BE2C (cell line): ENCODE measurements at regions not wholly inside any gene's neighbourhood (a gene's known extent, or its start where the extent isn't known, plus 50 kb on each side); places are given as distances from the start of the nearest gene placed in this dataset.

Experiments used
- DNase-seq: peaks from one replicate; pipeline ENCODE4 v3.0.0-alpha.2; 2020
- H3K27me3 ChIP-seq: fragments of 250-450 bp; sonication (Bioruptor Pico); 2 replicates; pipeline ENCODE4 v1.5.1; 2020; ENCODE audit warnings: mild to moderate bottlenecking
- H3K36me3 ChIP-seq: fragments of 250-450 bp; sonication (Bioruptor Pico); 2 replicates; pipeline ENCODE4 v1.5.1; 2020; ENCODE audit warnings: mild to moderate bottlenecking
- H3K4me1 ChIP-seq: fragments of 250-450 bp; sonication (Bioruptor Pico); 2 replicates; pipeline ENCODE4 v1.5.1; 2020
- H3K4me3 ChIP-seq: 2 replicates; pipeline ENCODE4 v1.5.1; 2011; ENCODE audit warnings: low read depth, low read length
- H3K9me3 ChIP-seq: fragments of 250-450 bp; sonication (Bioruptor Pico); 2 replicates; pipeline ENCODE4 v1.5.1; 2020
- TF ChIP-seq, protein P1 (sequence below): IDR thresholded peaks from 2 replicates; pipeline ENCODE4 v1.5.1; 2012; ENCODE audit warnings: mild to moderate bottlenecking, low read depth, low read length

DNA sequence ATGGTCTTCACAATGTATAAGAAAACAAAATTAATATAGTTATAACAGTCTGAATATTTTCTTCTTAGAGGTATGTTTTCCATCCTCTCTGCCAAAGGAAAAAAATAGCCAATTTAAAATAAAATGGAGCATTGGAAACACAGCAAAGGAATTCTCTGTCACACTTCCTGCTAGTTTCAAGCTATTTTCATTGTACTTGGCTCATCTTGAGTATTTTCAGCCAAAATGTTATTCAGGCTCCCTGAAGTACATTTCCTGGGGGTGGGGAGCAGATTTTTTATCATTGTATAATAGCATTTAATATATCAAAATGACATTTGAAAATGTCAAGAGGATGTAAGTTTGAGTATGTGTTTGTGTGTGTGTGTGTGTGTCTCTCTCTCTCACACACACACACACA lies 463.6 kb upstream of the REG3G start:
- Histone ChIP-seq H3K4me3 (no peak overlapping the region), H3K36me3 (no peaks in the 10 kb centered on the region), H3K27me3 (no peaks in the 10 kb centered on the region), H3K4me1 (no peaks in the 10 kb centered on the region), H3K9me3 (no peaks in the 10 kb centered on the region)
- DNase-seq, result no peak
- TF ChIP-seq, protein P1, sequence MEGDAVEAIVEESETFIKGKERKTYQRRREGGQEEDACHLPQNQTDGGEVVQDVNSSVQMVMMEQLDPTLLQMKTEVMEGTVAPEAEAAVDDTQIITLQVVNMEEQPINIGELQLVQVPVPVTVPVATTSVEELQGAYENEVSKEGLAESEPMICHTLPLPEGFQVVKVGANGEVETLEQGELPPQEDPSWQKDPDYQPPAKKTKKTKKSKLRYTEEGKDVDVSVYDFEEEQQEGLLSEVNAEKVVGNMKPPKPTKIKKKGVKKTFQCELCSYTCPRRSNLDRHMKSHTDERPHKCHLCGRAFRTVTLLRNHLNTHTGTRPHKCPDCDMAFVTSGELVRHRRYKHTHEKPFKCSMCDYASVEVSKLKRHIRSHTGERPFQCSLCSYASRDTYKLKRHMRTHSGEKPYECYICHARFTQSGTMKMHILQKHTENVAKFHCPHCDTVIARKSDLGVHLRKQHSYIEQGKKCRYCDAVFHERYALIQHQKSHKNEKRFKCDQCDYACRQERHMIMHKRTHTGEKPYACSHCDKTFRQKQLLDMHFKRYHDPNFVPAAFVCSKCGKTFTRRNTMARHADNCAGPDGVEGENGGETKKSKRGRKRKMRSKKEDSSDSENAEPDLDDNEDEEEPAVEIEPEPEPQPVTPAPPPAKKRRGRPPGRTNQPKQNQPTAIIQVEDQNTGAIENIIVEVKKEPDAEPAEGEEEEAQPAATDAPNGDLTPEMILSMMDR, result no peak

DNA sequence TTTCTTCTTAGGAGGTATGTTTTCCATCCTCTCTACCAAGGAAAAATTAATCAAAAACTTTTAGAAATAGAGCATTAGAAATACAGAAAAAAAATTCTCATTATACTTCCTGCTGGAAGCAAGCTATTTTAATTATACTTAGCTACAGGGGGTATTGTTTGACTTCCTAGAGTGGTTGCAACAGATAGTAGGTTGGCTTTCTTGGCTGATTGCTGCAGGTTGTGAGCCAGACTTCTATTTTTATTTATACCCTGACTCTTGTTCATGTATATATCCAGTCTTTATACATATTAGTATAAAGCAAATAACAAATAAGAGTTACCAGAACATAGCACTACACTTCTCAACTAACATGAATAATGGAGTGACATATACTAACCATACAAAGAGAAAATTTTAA lies 460.8 kb upstream of the REG3G start:
- Histone ChIP-seq H3K4me3 (no peak overlapping the region), H3K36me3 (no peaks in the 10 kb centered on the region), H3K27me3 (no peaks in the 10 kb centered on the region), H3K9me3 (no peaks in the 10 kb centered on the region), H3K4me1 (no peaks in the 10 kb centered on the region)
- no peak for DNase-seq
- TF ChIP-seq, protein P1, result no peak

DNA sequence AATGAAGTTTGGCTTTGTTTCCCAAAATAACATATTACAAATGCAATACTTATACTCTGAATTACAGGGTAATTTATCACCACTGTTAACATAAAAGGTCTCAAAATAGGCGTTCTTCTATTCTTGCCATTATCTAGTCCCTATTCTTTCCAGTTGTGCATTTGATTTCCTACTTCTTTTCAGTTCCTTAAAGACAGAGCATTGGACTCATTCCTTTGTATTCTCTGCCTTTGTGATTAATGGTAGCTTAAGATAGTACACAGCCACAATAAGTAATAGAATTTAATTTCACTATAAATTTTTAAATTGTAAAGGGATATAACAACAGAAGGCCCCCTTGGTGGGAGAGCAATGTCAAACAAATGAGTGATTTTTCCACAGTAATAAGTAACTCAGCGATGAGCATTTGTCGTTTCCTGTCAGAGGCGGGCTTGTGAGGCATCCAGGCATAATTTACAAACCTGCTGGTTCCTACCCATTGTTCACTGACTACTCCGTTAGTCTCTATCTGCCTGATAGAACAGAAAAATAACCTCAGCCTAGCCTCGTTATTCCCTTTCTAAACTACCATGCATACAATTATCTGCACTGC lies 456.6 kb upstream of the REG3G start:
- Histone ChIP-seq H3K27me3 (no peaks in the 10 kb centered on the region), H3K9me3 (no peaks in the 10 kb centered on the region), H3K4me1 (no peaks in the 10 kb centered on the region; the same call in 1 of the 2 replicates), H3K36me3 (no peaks in the 10 kb centered on the region), H3K4me3 (no peak overlapping the region)
- no peak for DNase-seq
- TF ChIP-seq, protein P1, result no peak

DNA sequence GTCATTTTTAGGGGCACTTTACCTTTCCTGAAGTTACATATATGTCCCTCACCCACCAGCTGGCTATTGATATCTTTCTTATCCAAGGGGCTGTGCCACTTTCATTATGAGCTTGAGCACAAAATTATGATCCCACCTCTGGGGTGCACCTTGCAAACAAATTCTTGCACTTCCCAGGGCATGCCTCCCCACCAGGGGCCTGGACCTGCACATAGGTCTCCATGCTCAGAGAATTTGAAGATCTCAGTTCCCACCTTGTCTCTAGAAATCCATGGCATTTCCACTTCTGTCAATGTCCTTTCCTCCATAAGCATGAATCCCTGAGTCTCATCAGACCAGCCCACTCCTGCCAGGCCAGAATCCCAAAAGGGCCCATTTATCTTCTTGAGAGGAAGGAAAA lies 449.1 kb upstream of the REG3G start:
- DNase-seq, result no peak
- TF ChIP-seq, protein P1, result no peak
- H3K36me3 ChIP-seq, result no peaks in the 10 kb centered on the region
- no peak overlapping the region for H3K4me3 ChIP-seq
- no peaks in the 10 kb centered on the region; the same call in 1 of the 2 replicates for H3K4me1 ChIP-seq
- H3K9me3 ChIP-seq, result no peaks in the 10 kb centered on the region
- H3K27me3 ChIP-seq, result no peaks in the 10 kb centered on the region

DNA sequence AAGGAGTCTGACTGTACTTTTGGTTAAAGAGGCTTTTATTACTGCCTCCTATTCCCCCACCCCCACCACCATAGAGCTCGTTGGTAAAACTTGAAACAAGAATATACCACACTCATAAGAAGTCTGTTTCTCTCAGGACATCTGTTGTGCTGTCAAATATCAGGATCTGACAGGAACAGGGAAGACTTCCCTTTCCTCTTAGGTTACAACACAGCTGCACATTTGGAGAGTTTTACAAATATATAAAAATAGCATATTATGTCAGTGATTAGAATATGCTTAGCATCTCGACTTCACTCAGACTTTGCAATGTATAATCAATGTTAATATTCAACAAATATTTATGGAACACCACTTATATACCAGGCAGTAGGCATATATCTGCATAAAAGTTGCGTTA lies 439.6 kb upstream of the REG3G start:
- H3K36me3 ChIP-seq, result no peaks in the 10 kb centered on the region
- TF ChIP-seq, protein P1, result no peak
- no peaks in the 10 kb centered on the region for H3K4me1 ChIP-seq
- H3K9me3 ChIP-seq, result no peaks in the 10 kb centered on the region
- no peak overlapping the region for H3K4me3 ChIP-seq
- no peak for DNase-seq
- no peaks in the 10 kb centered on the region for H3K27me3 ChIP-seq

DNA sequence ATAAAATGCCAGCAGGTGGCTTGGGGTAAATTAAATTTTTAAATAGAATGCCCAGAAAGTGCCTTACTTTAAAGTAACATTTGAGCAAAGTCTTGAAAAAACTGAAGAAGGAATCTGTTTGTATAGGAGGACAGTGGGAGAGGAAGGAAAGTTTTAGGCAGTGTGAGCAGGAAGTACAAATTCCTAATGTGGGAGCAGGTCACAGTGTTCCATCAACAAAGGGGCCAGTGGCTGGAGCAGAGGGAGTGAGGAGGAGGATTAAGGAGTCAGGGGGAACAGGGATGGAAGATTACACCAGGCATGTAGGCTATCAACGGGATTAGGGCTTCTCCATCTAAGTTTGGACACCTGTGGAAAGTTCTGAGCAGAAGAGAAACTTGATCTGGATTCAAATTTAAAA lies 439.2 kb upstream of the REG3G start:
- TF ChIP-seq, protein P1, result no peak
- no peak for DNase-seq
- no peaks in the 10 kb centered on the region for H3K4me1 ChIP-seq
- H3K36me3 ChIP-seq, result no peaks in the 10 kb centered on the region
- no peak overlapping the region for H3K4me3 ChIP-seq
- no peaks in the 10 kb centered on the region for H3K27me3 ChIP-seq
- H3K9me3 ChIP-seq, result no peaks in the 10 kb centered on the region
